MCF 10A (cell line): ENCODE measurements at regions not wholly inside any gene's neighbourhood (a gene's known extent, or its start where the extent isn't known, plus 50 kb on each side); places are given as distances from the start of the nearest gene placed in this dataset.

ENCODE experiments used
- BruUV-seq: library from RNA; stranded (reverse); fragments of 400-500 nt; replicated peaks from 2 replicates; lab custom pipeline; 2021; lab: Mats Ljungman, UMichigan
- CTCF ChIA-PET: fragments of 300-600 bp; sonication (Branson Sonifier 250); formaldehyde crosslinking; extraction: SDS; loops from one replicate; lab custom pipeline; 2021; ENCODE audit warnings: antibody characterized with exemption, inconsistent platforms; lab: Yijun Ruan, JAX
- POLR2A ChIA-PET: fragments of 300-600, 350-650 bp; sonication (Branson Sonifier 250); formaldehyde crosslinking; extraction: SDS; loops from one replicate; lab custom pipeline; 2020; ENCODE audit warnings: antibody characterized with exemption, inconsistent platforms; lab: Yijun Ruan, JAX
- DNase-seq: peaks from one replicate; pipeline ENCODE4 v3.0.0-alpha.2; 2018; ENCODE audit not compliant: unreplicated experiment
- H3K27ac Mint-ChIP-seq: one replicate; pipeline ENCODE4 v1.8.0; 2022; ENCODE audit warnings: mild to moderate bottlenecking, low read depth, mixed read lengths; ENCODE audit not compliant: unreplicated experiment
- H3K27me3 Mint-ChIP-seq: one replicate; pipeline ENCODE4 v1.8.0; 2022; ENCODE audit warnings: mixed read lengths; ENCODE audit not compliant: insufficient read depth, unreplicated experiment
- H3K36me3 Mint-ChIP-seq: one replicate; pipeline ENCODE4 v1.8.0; 2022; ENCODE audit warnings: mild to moderate bottlenecking, moderate library complexity, mixed read lengths; ENCODE audit not compliant: insufficient read depth, unreplicated experiment
- H3K4me1 Mint-ChIP-seq: one replicate; pipeline ENCODE4 v1.8.0; 2022; ENCODE audit warnings: mixed read lengths; ENCODE audit not compliant: insufficient read depth, unreplicated experiment
- H3K4me3 Mint-ChIP-seq: one replicate; pipeline ENCODE4 v1.8.0; 2022; ENCODE audit warnings: mild to moderate bottlenecking, moderate library complexity, mixed read lengths; ENCODE audit not compliant: unreplicated experiment
- H3K9me3 Mint-ChIP-seq: one replicate; pipeline ENCODE4 v1.8.0; 2022; ENCODE audit warnings: mixed read lengths; ENCODE audit not compliant: unreplicated experiment
- intact Hi-C: fragments of 100-400 bp; cut with micrococcal nuclease; formaldehyde crosslinking; loops from 2 replicates; pipeline ENCODE4 v1.14.1; 2022
- TF ChIP-seq, protein P1 (sequence below): fragments of 200-600 bp; IDR thresholded peaks from one replicate; pipeline ENCODE4 v1.8.0; 2022; ENCODE audit warnings: antibody characterized with exemption, mild to moderate bottlenecking; ENCODE audit not compliant: unreplicated experiment

- CTCF ChIA-PET = no interaction called here
- no peak overlapping the region for H3K4me3 Mint-ChIP-seq
- H3K4me1 Mint-ChIP-seq = peaks cover 5% of the 10 kb centered on the region
- H3K9me3 Mint-ChIP-seq = no peaks in the 10 kb centered on the region
- intact Hi-C loops = no loop called here
- TF ChIP-seq, protein P1, sequence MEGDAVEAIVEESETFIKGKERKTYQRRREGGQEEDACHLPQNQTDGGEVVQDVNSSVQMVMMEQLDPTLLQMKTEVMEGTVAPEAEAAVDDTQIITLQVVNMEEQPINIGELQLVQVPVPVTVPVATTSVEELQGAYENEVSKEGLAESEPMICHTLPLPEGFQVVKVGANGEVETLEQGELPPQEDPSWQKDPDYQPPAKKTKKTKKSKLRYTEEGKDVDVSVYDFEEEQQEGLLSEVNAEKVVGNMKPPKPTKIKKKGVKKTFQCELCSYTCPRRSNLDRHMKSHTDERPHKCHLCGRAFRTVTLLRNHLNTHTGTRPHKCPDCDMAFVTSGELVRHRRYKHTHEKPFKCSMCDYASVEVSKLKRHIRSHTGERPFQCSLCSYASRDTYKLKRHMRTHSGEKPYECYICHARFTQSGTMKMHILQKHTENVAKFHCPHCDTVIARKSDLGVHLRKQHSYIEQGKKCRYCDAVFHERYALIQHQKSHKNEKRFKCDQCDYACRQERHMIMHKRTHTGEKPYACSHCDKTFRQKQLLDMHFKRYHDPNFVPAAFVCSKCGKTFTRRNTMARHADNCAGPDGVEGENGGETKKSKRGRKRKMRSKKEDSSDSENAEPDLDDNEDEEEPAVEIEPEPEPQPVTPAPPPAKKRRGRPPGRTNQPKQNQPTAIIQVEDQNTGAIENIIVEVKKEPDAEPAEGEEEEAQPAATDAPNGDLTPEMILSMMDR = no peak
- no peaks in the 10 kb centered on the region for H3K36me3 Mint-ChIP-seq
- peaks cover 15% of the 10 kb centered on the region for H3K27me3 Mint-ChIP-seq
- POLR2A ChIA-PET = no interaction called here
- no TSS peak for BruUV-seq
- H3K27ac Mint-ChIP-seq = no peak overlapping the region
- no peak for DNase-seq
Measured at GRCh38 chr12:107843351-107844311, 69.1 kb downstream of the ASCL4 start.

DNA sequence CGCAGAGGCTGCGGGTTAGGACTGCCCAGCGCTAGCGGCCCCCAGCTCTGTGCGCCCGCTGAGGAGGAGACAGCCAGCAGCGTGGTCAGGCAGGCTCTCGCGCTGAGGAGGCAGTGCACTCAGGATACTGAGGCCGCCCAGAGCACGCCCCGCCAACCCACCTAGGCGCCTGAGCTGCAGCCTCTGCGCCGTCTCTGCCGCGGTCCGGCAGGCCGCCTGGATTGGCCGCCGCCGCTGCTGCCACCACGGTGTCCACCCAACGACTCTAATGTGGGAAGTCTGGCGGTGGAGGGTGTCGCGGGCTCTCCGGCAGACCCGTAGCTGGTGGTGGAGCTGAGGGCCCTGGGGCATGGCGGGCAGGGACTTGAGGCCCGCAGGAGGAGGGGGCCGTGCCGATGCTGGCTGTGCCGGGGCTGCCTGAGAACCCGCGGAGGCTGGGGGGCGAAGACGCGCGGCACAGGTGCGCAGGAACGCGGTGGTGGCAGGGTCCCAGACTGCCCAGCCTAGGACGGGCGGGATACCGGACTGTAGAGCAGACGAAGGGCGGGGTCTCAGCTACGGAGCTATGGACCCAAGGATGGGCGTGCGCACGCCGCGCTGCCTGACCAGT is 69.9 kb downstream of the ASCL4 start:
- POLR2A ChIA-PET = no interaction called here

DNA sequence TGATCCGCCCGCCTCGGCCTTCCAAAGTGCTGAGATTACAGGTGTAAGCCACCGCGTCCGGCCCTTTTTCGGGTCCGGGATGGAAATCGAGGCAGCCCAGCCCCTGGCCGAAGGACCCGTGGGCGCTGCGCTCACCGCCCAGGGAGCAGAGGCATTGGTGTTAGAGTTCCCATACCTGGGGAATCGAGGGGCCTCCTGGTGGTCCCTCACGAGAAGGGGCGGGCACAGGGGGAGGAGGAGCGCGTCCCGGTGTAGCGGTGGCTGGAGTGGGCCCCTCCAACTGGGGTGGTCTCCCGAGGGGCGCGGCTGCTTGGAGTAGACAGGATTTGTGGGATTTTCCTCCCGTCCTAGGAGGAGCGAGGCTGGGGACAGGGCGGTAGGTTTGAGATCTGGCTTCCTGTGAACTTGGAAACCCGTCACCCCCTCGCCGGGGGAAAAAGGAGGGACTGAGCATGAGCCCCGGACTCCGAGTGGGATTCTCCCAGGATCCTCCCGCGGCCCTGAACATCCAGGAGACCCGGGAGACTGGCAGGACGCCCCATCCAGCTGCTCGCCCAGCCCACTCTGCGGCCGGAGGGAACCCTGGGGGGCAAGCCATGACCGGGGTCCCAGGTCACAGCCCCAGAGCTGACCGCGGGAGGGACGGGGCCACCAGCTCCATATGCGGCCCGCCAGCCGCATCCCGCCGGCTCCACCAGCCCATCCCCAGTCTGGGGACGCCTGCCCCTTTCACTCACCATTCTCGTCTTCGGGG is 70.9 kb downstream of the ASCL4 start:
- peaks cover 24% of the 10 kb centered on the region for H3K27me3 Mint-ChIP-seq
- ChIA-PET POLR2A (no interaction called here), CTCF (no interaction called here)
- intact Hi-C loops = no loop called here
- no peaks in the 10 kb centered on the region for H3K9me3 Mint-ChIP-seq
- BruUV-seq = no TSS peak
- H3K4me3 Mint-ChIP-seq = no peak overlapping the region
- no peaks in the 10 kb centered on the region for H3K36me3 Mint-ChIP-seq
- H3K27ac Mint-ChIP-seq = no peak overlapping the region
- no peak for DNase-seq
- peaks cover 5% of the 10 kb centered on the region for H3K4me1 Mint-ChIP-seq
- TF ChIP-seq, protein P1 = no peak

More for the DNA sequence above, 69.9 kb downstream of the ASCL4 start:
- intact Hi-C loops = no loop called here
- peaks cover 5% of the 10 kb centered on the region for H3K4me1 Mint-ChIP-seq
- H3K4me3 Mint-ChIP-seq = no peak overlapping the region
- peaks cover 23% of the 10 kb centered on the region for H3K27me3 Mint-ChIP-seq
- TF ChIP-seq, protein P1 = no peak
- CTCF ChIA-PET = no interaction called here
- H3K9me3 Mint-ChIP-seq = no peaks in the 10 kb centered on the region
- no peak for DNase-seq
- no peak overlapping the region for H3K27ac Mint-ChIP-seq
- BruUV-seq = no TSS peak
- H3K36me3 Mint-ChIP-seq = no peaks in the 10 kb centered on the region
